KMS-11 (cell line): ENCODE measurements at regions not wholly inside any gene's neighbourhood (a gene's known extent, or its start where the extent isn't known, plus 50 kb on each side); places are given as distances from the start of the nearest gene placed in this dataset.

Experiments
- H2AFZ ChIP-seq: fragments of 200-600 bp; sonication (generic); 2 replicates; pipeline ENCODE4 v1.6.1; 2016; ENCODE audit warnings: antibody characterized with exemption, mixed run types, low read depth
- H3K27ac ChIP-seq: fragments of 200-600 bp; sonication (generic); 2 replicates; pipeline ENCODE4 v1.6.1; 2016; ENCODE audit warnings: mild to moderate bottlenecking, mixed run types
- H3K27me3 ChIP-seq: fragments of 200-600 bp; sonication (generic); 2 replicates; pipeline ENCODE4 v1.6.1; 2017; ENCODE audit warnings: mild to moderate bottlenecking, low read depth, mixed run types, moderate library complexity; ENCODE audit not compliant: insufficient read depth
- H3K36me3 ChIP-seq: fragments of 200-600 bp; sonication (generic); 2 replicates; pipeline ENCODE4 v1.6.1; 2017; ENCODE audit warnings: mild to moderate bottlenecking, mixed run types; ENCODE audit not compliant: insufficient read depth
- H3K4me1 ChIP-seq: fragments of 200-600 bp; sonication (generic); 2 replicates; pipeline ENCODE4 v1.6.1; 2016; ENCODE audit warnings: mild to moderate bottlenecking, low read depth, mixed run types; ENCODE audit not compliant: poor library complexity, severe bottlenecking
- H3K4me2 ChIP-seq: fragments of 200-600 bp; sonication (generic); 2 replicates; pipeline ENCODE4 v1.7.0; 2016; ENCODE audit warnings: mild to moderate bottlenecking, mixed run types
- H3K4me3 ChIP-seq: fragments of 200-600 bp; sonication (generic); IDR thresholded peaks from 2 replicates; pipeline ENCODE4 v1.6.1; 2017; ENCODE audit warnings: low read depth, low read length, mixed read lengths; ENCODE audit not compliant: insufficient read depth
- H3K79me2 ChIP-seq: fragments of 200-600 bp; sonication (generic); 2 replicates; pipeline ENCODE4 v1.6.1; 2016; ENCODE audit warnings: low read depth, mixed run types; ENCODE audit not compliant: insufficient read depth
- H3K9ac ChIP-seq: fragments of 200-600 bp; sonication (generic); 2 replicates; pipeline ENCODE4 v1.6.1; 2016; ENCODE audit warnings: mild to moderate bottlenecking, mixed run types
- H4K20me1 ChIP-seq: fragments of 200-600 bp; sonication (generic); 2 replicates; pipeline ENCODE4 v1.6.1; 2016; ENCODE audit warnings: mild to moderate bottlenecking, mixed run types; ENCODE audit not compliant: insufficient read depth
- TF ChIP-seq, protein P1 (sequence below): fragments of 200-600 bp; sonication (generic); conservative IDR thresholded peaks from 2 replicates; pipeline ENCODE4 v1.6.1; 2017; ENCODE audit warnings: low read depth, mild to moderate bottlenecking, antibody characterized with exemption, low read length, moderate library complexity, mixed read lengths

DNA sequence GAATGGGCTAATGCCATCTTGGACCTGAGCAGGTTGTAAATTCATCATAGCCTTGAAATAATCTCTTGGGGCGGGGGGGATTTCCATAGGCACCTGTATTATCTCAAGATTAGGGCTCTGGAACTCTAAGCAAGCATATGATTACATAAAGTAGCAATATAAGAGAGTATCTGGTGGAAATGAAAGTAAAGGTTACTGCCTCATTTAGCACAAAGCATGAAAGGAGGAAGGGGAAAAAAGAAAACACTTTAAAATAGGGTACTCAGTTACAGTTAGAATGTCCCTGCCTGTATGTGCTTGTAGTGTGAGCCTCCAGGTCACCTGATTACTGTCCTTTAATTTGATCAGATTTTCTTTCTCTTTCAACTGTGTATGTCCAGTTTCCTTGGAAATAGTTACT, 1079.7 kb upstream of the CDH18 start:
- Histone ChIP-seq H3K79me2 (no peaks in the 10 kb centered on the region), H3K4me3 (no peak overlapping the region), H3K36me3 (no peaks in the 10 kb centered on the region), H4K20me1 (no peaks in the 10 kb centered on the region), H2AFZ (no peak overlapping the region), H3K4me1 (no peaks in the 10 kb centered on the region), H3K27ac (no peak overlapping the region), H3K4me2 (no peak overlapping the region), H3K9ac (no peak overlapping the region), H3K27me3 (no peaks in the 10 kb centered on the region)
- TF ChIP-seq, protein P1, sequence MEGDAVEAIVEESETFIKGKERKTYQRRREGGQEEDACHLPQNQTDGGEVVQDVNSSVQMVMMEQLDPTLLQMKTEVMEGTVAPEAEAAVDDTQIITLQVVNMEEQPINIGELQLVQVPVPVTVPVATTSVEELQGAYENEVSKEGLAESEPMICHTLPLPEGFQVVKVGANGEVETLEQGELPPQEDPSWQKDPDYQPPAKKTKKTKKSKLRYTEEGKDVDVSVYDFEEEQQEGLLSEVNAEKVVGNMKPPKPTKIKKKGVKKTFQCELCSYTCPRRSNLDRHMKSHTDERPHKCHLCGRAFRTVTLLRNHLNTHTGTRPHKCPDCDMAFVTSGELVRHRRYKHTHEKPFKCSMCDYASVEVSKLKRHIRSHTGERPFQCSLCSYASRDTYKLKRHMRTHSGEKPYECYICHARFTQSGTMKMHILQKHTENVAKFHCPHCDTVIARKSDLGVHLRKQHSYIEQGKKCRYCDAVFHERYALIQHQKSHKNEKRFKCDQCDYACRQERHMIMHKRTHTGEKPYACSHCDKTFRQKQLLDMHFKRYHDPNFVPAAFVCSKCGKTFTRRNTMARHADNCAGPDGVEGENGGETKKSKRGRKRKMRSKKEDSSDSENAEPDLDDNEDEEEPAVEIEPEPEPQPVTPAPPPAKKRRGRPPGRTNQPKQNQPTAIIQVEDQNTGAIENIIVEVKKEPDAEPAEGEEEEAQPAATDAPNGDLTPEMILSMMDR = no peak

DNA sequence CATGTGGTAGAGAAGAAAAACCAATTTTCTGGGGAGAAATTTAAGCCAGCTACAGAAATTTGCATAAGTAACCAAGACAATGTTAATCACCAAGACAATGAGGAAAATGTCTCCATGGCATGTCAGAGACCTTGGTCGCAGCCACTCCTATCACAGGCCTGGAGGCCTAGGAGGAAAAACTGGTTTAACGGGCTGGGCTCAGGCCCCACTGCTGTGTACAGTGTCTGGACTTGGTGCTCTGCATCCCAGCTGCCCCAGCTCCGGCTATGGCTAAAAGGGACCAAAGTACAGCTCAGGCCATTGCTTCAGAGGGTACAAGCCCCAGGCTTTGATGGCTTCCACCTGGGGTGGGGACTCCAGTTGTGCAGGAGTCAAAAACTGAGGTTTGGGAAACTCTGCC, 1075.1 kb upstream of the CDH18 start:
- Histone ChIP-seq H3K4me1 (no peaks in the 10 kb centered on the region), H3K4me3 (no peak overlapping the region), H3K79me2 (no peaks in the 10 kb centered on the region), H3K27ac (no peak overlapping the region), H3K4me2 (no peak overlapping the region), H3K27me3 (no peaks in the 10 kb centered on the region), H3K36me3 (no peaks in the 10 kb centered on the region), H3K9ac (no peak overlapping the region), H4K20me1 (no peaks in the 10 kb centered on the region), H2AFZ (no peak overlapping the region)
- TF ChIP-seq, protein P1 = no peak

DNA sequence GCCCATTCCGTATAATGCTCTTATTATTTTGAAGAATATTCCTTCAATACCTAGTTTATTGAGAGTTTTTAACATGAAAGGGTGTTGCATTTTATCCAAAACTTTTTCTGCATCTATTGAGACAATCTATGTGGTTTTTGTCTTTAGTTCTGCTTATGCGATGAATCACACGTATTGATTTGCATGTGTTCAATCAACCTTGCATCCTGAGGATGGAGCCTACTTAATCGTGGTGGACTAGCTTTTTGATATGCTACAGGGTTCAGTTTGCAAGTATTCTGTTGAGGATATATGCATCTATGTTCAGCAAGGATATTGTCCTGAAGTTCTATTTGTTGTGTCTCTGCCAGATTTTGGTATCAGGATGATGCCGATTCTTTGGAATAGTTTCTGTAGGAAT, 1070.3 kb upstream of the CDH18 start:
- H3K9ac ChIP-seq = no peak overlapping the region
- H3K4me3 ChIP-seq = no peak overlapping the region
- no peak overlapping the region for H2AFZ ChIP-seq
- TF ChIP-seq, protein P1 = no peak
- no peaks in the 10 kb centered on the region for H3K4me1 ChIP-seq
- no peak overlapping the region for H3K27ac ChIP-seq
- H3K4me2 ChIP-seq = no peak overlapping the region
- no peaks in the 10 kb centered on the region for H4K20me1 ChIP-seq
- H3K27me3 ChIP-seq = no peaks in the 10 kb centered on the region
- H3K79me2 ChIP-seq = no peaks in the 10 kb centered on the region
- H3K36me3 ChIP-seq = no peaks in the 10 kb centered on the region

DNA sequence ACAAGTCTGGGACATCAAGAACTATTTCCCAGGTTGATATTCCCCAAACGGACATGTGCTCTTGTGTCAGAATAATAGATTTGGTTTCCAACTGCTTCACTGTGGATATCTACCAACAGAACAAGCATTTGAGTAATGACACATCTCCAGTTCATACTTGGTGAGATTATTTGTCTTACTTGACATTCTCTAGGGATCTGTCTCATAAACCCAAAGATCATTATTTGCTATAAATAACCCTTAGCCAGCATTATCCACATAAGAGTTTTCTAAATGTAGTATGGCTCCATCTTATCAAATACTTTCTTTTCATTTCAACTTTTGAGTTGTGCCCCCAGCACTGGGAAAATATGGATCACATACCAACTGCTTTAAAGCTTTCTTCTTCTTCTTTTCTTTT, 1063.9 kb upstream of the CDH18 start:
- Histone ChIP-seq H3K36me3 (no peaks in the 10 kb centered on the region), H3K4me1 (no peaks in the 10 kb centered on the region), H3K79me2 (no peaks in the 10 kb centered on the region), H4K20me1 (no peaks in the 10 kb centered on the region), H3K4me3 (no peak overlapping the region), H3K9ac (no peak overlapping the region), H3K27ac (no peak overlapping the region), H2AFZ (no peak overlapping the region), H3K27me3 (no peaks in the 10 kb centered on the region), H3K4me2 (no peak overlapping the region)
- TF ChIP-seq, protein P1 = no peak

- Histone ChIP-seq H2AFZ (no peak overlapping the region), H3K27me3 (no peaks in the 10 kb centered on the region)
These were observed 1061.9 kb upstream of the CDH18 start for GRCh38 chr5:21049901-21050300.

More at GRCh38 chr5:21049901-21050300, 1061.9 kb upstream of the CDH18 start:
- Histone ChIP-seq H3K4me2 (no peak overlapping the region), H3K36me3 (no peaks in the 10 kb centered on the region), H3K9ac (no peak overlapping the region), H3K4me3 (no peak overlapping the region), H3K79me2 (no peaks in the 10 kb centered on the region), H3K4me1 (no peaks in the 10 kb centered on the region), H3K27ac (no peak overlapping the region), H4K20me1 (no peaks in the 10 kb centered on the region)
- TF ChIP-seq, protein P1 = no peak
